ENCODE measurements at regions not wholly inside any gene's neighbourhood (a gene's known extent, or its start where the extent isn't known, plus 50 kb on each side); places are given as distances from the start of the nearest gene placed in this dataset.
A peak's percentile ranks its signal among the peaks of the same experiment; 100 is the strongest.

GRCh38 chr12:33052141-33053051, 155.8 kb upstream of the PKP2 start:
- no peaks in the 10 kb centered on the region for H3K36me3 Mint-ChIP-seq (ENCODE audit: low read depth)
- peaks cover 5% of the 10 kb centered on the region for H3K9me3 Mint-ChIP-seq
- ChIA-PET POLR2A (no interaction called here), CTCF (no interaction called here)
- H3K36me3 ChIP-seq (ENCODE audit: insufficient read depth, low read length) = no peaks in the 10 kb centered on the region
- no peak overlapping the region for H3K4me3 Mint-ChIP-seq
- H3K4me1 Mint-ChIP-seq (ENCODE audit: low read depth) = no peaks in the 10 kb centered on the region
- H3K27me3 ChIP-seq (ENCODE audit: control insufficient read depth in 1 of 2, insufficient read depth in 2 of 2, low read length in 2 of 2) = no peaks in the 10 kb centered on the region
- no peak for TF ChIP-seq CTCF (IDR thresholded peaks at IDR 0.05)
- no peak overlapping the region for H3K4me3 ChIP-seq (ENCODE audit: low read length)
- DNase-seq (peak in 1 of 14 experiments; percentile 8), ATAC-seq (ENCODE audit: poor library complexity) (no peak)
- H3K27ac Mint-ChIP-seq = no peak overlapping the region
- intact Hi-C loops (cut with DNase I, micrococcal nuclease) = no loop called here
- H3K9me3 ChIP-seq (ENCODE audit: control insufficient read depth in 1 of 2, insufficient read depth in 1 of 2, low read length in 2 of 2) = peaks cover 0 to 15% of the 10 kb centered on the region in 2 experiments
- H3K27ac ChIP-seq (ENCODE audit: low read depth in 1 of 2, low read length in 2 of 2) = no peak overlapping the region
- no peaks in the 10 kb centered on the region for H3K4me1 ChIP-seq (ENCODE audit: insufficient read depth, low read length)
- no peaks in the 10 kb centered on the region for H3K27me3 Mint-ChIP-seq

- no peak for TF ChIP-seq CTCF (IDR thresholded peaks at IDR 0.05)
- CTCF ChIA-PET = no interaction called here
These were observed 151.1 kb upstream of the PKP2 start for GRCh38 chr12:33047666-33048065.

GRCh38 chr12:33044447-33044846, 147.9 kb upstream of the PKP2 start:
- POLR2A ChIA-PET = no interaction called here
- TF ChIP-seq CTCF (IDR thresholded peaks at IDR 0.05) = no peak
- no peaks in the 10 kb centered on the region for H3K4me1 Mint-ChIP-seq (ENCODE audit: low read depth)
- no peaks in the 10 kb centered on the region for H3K27me3 ChIP-seq (ENCODE audit: control insufficient read depth in 1 of 2, insufficient read depth in 2 of 2, low read length in 2 of 2)
- no peak overlapping the region for H3K27ac Mint-ChIP-seq
- H3K36me3 ChIP-seq (ENCODE audit: insufficient read depth, low read length) = no peaks in the 10 kb centered on the region
- H3K4me1 ChIP-seq (ENCODE audit: insufficient read depth, low read length) = no peaks in the 10 kb centered on the region
- ATAC-seq (ENCODE audit: poor library complexity) (no peak), DNase-seq (no peak)
- CTCF ChIA-PET = no interaction called here
- H3K36me3 Mint-ChIP-seq (ENCODE audit: low read depth) = no peaks in the 10 kb centered on the region
- H3K4me3 Mint-ChIP-seq = no peak overlapping the region
- H3K9me3 Mint-ChIP-seq = peaks cover 10% of the 10 kb centered on the region
- no peak overlapping the region for H3K27ac ChIP-seq (ENCODE audit: low read depth in 1 of 2, low read length in 2 of 2)
- intact Hi-C loops (cut with DNase I, micrococcal nuclease) = no loop called here
- H3K4me3 ChIP-seq (ENCODE audit: low read length) = no peak overlapping the region
- H3K27me3 Mint-ChIP-seq = no peaks in the 10 kb centered on the region
- peaks cover 0 to 6% of the 10 kb centered on the region in 2 experiments for H3K9me3 ChIP-seq (ENCODE audit: control insufficient read depth in 1 of 2, insufficient read depth in 1 of 2, low read length in 2 of 2)

More at GRCh38 chr12:33047666-33048065, 151.1 kb upstream of the PKP2 start:
- no peak overlapping the region for H3K4me3 ChIP-seq (ENCODE audit: low read length)
- Mint-ChIP-seq H3K9me3 (no peaks in the 10 kb centered on the region), H3K27ac (no peak overlapping the region), H3K4me3 (no peak overlapping the region), H3K4me1 (ENCODE audit: low read depth) (no peaks in the 10 kb centered on the region), H3K36me3 (ENCODE audit: low read depth) (no peaks in the 10 kb centered on the region), H3K27me3 (no peaks in the 10 kb centered on the region)
- ATAC-seq (ENCODE audit: poor library complexity) = no peak
- H3K9me3 ChIP-seq (ENCODE audit: control insufficient read depth in 1 of 2, insufficient read depth in 1 of 2, low read length in 2 of 2) = peaks cover 0 to 11% of the 10 kb centered on the region in 2 experiments
- DNase-seq = no peak
- no peaks in the 10 kb centered on the region for H3K27me3 ChIP-seq (ENCODE audit: control insufficient read depth in 1 of 2, insufficient read depth in 2 of 2, low read length in 2 of 2)
- H3K4me1 ChIP-seq (ENCODE audit: insufficient read depth, low read length) = no peaks in the 10 kb centered on the region
- POLR2A ChIA-PET = no interaction called here
- intact Hi-C loops (cut with DNase I, micrococcal nuclease) = no loop called here
- H3K27ac ChIP-seq (ENCODE audit: low read depth in 1 of 2, low read length in 2 of 2) = no peak overlapping the region
- H3K36me3 ChIP-seq (ENCODE audit: insufficient read depth, low read length) = no peaks in the 10 kb centered on the region

Measured in CD4-positive, alpha-beta T cell (primary cell).